PC-9 (cell line): ENCODE measurements at regions not wholly inside any gene's neighbourhood (a gene's known extent, or its start where the extent isn't known, plus 50 kb on each side); places are given as distances from the start of the nearest gene placed in this dataset.

Experiments used
- BruUV-seq: library from RNA; stranded (reverse); fragments of 400-500 nt; replicated peaks from 2 replicates; lab custom pipeline; 2021; lab: Mats Ljungman, UMichigan
- CTCF ChIA-PET: fragments of 300-600 bp; sonication (Branson Sonifier 250); formaldehyde crosslinking; loops from one replicate; lab custom pipeline; 2022; ENCODE audit warnings: antibody characterized with exemption; lab: Charles Lee
- POLR2A ChIA-PET: fragments of 300-600 bp; sonication (Branson Sonifier 250); formaldehyde crosslinking; loops from one replicate; lab custom pipeline; 2022; ENCODE audit warnings: antibody characterized with exemption; ENCODE audit not compliant: unreplicated experiment; lab: Charles Lee
- DNase-seq, 2 experiments: peaks; one replicate each; pipeline versions ENCODE4 v3.0.0 to v3.0.0-alpha.2; 2015 to 2022; ENCODE audit warnings: mixed read lengths in 1 of 2
- H2AFZ ChIP-seq: fragments of 200-600 bp; sonication (generic); 2 replicates; pipeline ENCODE4 v1.8.1; 2017; ENCODE audit warnings: antibody characterized with exemption
- H3F3A ChIP-seq: fragments of 200-600 bp; sonication (generic); 2 replicates; pipeline ENCODE4 v1.8.1; 2017; ENCODE audit warnings: antibody characterized with exemption, mild to moderate bottlenecking, low read depth; ENCODE audit not compliant: insufficient read depth
- H3K27ac ChIP-seq: fragments of 200-600 bp; sonication (generic); 2 replicates; pipeline ENCODE4 v1.6.1; 2016; ENCODE audit warnings: mixed run types
- H3K27me3 ChIP-seq: fragments of 200-600 bp; sonication (generic); 2 replicates; pipeline ENCODE4 v1.6.1; 2016; ENCODE audit warnings: low read depth, mixed run types; ENCODE audit not compliant: insufficient read depth
- H3K36me3 ChIP-seq: fragments of 200-600 bp; sonication (generic); 2 replicates; pipeline ENCODE4 v1.6.1; 2016; ENCODE audit warnings: low read depth, mixed run types
- H3K4me1 ChIP-seq: fragments of 200-600 bp; sonication (generic); replicated peaks from 2 replicates; pipeline ENCODE4 v1.6.1; 2016; ENCODE audit warnings: mixed run types; ENCODE audit not compliant: insufficient read depth
- H3K4me2 ChIP-seq: fragments of 200-600 bp; sonication (generic); 2 replicates; pipeline ENCODE4 v1.6.1; 2017; ENCODE audit warnings: mixed run types
- H3K4me3 ChIP-seq: fragments of 200-600 bp; sonication (generic); 2 replicates; pipeline ENCODE4 v1.6.1; 2016; ENCODE audit warnings: mixed run types
- H3K79me2 ChIP-seq: fragments of 200-600 bp; sonication (generic); 2 replicates; pipeline ENCODE4 v1.6.1; 2017; ENCODE audit warnings: low read depth, mixed run types
- H3K9me2 ChIP-seq: fragments of 200-600 bp; sonication (generic); 2 replicates; pipeline ENCODE4 v1.8.1; 2017; ENCODE audit warnings: mild to moderate bottlenecking; ENCODE audit not compliant: insufficient read depth
- H3K9me3 ChIP-seq: fragments of 200-600 bp; sonication (generic); 2 replicates; pipeline ENCODE4 v1.8.1; 2016; ENCODE audit warnings: low read depth; ENCODE audit not compliant: insufficient read depth
- H4K20me1 ChIP-seq: fragments of 200-600 bp; sonication (generic); 2 replicates; pipeline ENCODE4 v1.8.1; 2017; ENCODE audit not compliant: insufficient read depth
- CTCF ChIP-seq: fragments of 200-600 bp; sonication (generic); conservative IDR thresholded peaks from 2 replicates; pipeline ENCODE4 v1.6.1; 2017; ENCODE audit warnings: mixed run types, antibody characterized with exemption, mild to moderate bottlenecking, moderate library complexity
- EZH2 ChIP-seq: fragments of 200-600 bp; sonication (generic); IDR thresholded peaks from 2 replicates; pipeline ENCODE4 v1.8.0; 2017; ENCODE audit warnings: antibody characterized with exemption, low read depth
- intact Hi-C: fragments of 100-400 bp; cut with micrococcal nuclease; formaldehyde crosslinking; loops from one replicate; pipeline ENCODE4 v1.10.0; 2022; ENCODE audit not compliant: unreplicated experiment

- BruUV-seq: no TSS peak
- Histone ChIP-seq H3K4me2 (no peak overlapping the region), H3K27ac (no peak overlapping the region), H3K4me3 (no peak overlapping the region), H4K20me1 (no peaks in the 10 kb centered on the region), H3K4me1 (no peaks in the 10 kb centered on the region), H3K36me3 (no peaks in the 10 kb centered on the region), H3K9me3 (no peaks in the 10 kb centered on the region), H3K9me2 (no peaks in the 10 kb centered on the region), H2AFZ (no peak overlapping the region), H3K79me2 (no peaks in the 10 kb centered on the region), H3K27me3 (peaks cover 25% of the 10 kb centered on the region), H3F3A (no peaks in the 10 kb centered on the region)
- POLR2A ChIA-PET: no interaction called here
- intact Hi-C loops: no loop called here
- TF ChIP-seq EZH2: no peak
- no peak for TF ChIP-seq CTCF
- CTCF ChIA-PET: no interaction called here
- DNase-seq: no peak
Measured at GRCh38 chr10:128979405-128979804, 487.6 kb upstream of the MGMT start.

GRCh38 chr10:128981251-128981650, 485.8 kb upstream of the MGMT start:
- ChIA-PET POLR2A (no interaction called here), CTCF (no interaction called here)
- Histone ChIP-seq H3K9me2 (no peaks in the 10 kb centered on the region), H4K20me1 (no peaks in the 10 kb centered on the region), H3K9me3 (no peaks in the 10 kb centered on the region), H3K36me3 (no peaks in the 10 kb centered on the region), H3K4me1 (no peaks in the 10 kb centered on the region), H3F3A (no peaks in the 10 kb centered on the region), H3K79me2 (no peaks in the 10 kb centered on the region), H3K27ac (no peak overlapping the region), H3K4me3 (no peak overlapping the region), H3K27me3 (peaks cover 22% of the 10 kb centered on the region), H2AFZ (no peak overlapping the region), H3K4me2 (no peak overlapping the region)
- no peak for TF ChIP-seq CTCF
- no peak for TF ChIP-seq EZH2
- no TSS peak for BruUV-seq
- no peak for DNase-seq
- intact Hi-C loops: no loop called here

GRCh38 chr10:128981881-128982615, 485.0 kb upstream of the MGMT start:
- Histone ChIP-seq H3K4me1 (no peaks in the 10 kb centered on the region), H2AFZ (no peak overlapping the region), H3K27me3 (peaks cover 22% of the 10 kb centered on the region), H3K9me2 (no peaks in the 10 kb centered on the region), H3K36me3 (no peaks in the 10 kb centered on the region), H3K9me3 (no peaks in the 10 kb centered on the region), H3K27ac (no peak overlapping the region), H3K4me3 (no peak overlapping the region), H3F3A (no peaks in the 10 kb centered on the region), H3K79me2 (no peaks in the 10 kb centered on the region), H3K4me2 (no peak overlapping the region), H4K20me1 (no peaks in the 10 kb centered on the region)
- intact Hi-C loops: no loop called here
- no peak for DNase-seq
- ChIA-PET CTCF (no interaction called here), POLR2A (no interaction called here)
- no TSS peak for BruUV-seq
- no peak for TF ChIP-seq CTCF
- no peak for TF ChIP-seq EZH2
